SW 1271 (cell line): ENCODE measurements at regions not wholly inside any gene's neighbourhood (a gene's known extent, or its start where the extent isn't known, plus 50 kb on each side); places are given as distances from the start of the nearest gene placed in this dataset.
"Not testable (repeated sequence)": the region's sequence is repeated elsewhere in the genome, so short reads cannot be mapped to it uniquely, and the experiment has no call there.

Source experiments
- DNase-seq, 2 experiments: peaks; one replicate each; lab custom pipeline; 2025; lab: John Stamatoyannopoulos, UW

DNA sequence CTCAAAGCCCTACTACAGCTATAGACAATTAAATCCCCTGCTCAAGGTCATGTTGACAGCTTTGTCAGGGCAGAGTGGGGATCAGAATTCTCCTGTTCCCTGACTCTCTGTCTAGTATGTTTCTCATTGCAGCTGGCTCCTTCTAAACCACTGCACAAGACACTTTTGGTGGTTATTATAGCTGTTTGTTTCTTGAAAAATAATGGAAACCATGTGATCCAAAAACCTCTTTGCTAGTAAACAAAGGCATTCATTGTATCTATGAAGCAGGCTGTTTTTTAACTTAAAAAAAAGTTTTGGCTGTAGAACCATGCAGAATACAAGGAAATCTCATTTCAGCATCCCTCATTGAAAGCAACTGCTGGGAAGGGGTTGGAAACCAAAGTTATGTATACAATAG lies 352.5 kb upstream of the EPHA4 start:
- DNase-seq: no peak

DNA sequence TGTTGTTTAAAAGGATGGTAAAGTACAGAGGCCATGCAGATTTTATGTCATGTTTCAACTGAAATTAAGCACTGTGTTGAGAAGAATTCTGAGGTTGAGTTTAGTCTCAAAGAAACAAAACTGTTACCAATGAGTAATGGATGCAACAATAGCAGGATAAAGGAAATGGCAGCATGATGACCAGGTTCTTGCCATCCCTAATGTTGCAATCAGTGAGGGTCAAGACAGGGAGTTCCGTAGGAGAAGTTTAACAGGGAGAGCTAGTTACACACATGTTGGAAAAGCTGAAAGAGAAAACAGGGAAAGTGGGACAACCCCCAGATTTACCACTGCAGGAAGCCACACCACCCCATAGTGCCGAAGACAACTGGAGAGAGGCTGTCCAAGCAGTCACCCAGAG lies 343.8 kb upstream of the EPHA4 start:
- no peak for DNase-seq

DNA sequence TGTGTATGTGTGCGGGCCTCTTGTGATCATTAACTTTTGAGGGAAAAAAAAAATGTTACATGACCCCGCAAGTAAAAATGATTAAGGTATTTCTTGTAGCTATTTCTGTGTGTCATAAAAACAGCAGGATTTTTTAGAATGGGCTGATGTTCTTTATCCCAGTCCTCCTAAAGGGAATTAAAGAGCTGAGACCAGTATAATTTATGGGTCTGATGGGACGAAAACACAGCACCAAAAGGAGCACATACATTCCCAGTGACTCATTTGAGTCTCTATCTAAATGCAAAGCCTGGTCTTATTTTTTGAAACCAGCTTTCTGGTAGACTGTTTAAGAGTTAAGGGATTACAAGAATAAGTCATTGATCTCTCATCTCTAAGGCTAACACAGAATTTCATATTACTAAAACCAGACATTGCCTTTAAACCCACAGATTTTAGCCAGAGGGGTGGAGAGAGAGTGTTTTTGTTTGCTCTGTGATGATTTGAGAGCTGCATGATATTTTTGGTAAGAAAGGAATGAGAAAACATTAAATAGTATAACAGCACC lies 342.3 kb upstream of the EPHA4 start:
- DNase-seq: no peak

DNA sequence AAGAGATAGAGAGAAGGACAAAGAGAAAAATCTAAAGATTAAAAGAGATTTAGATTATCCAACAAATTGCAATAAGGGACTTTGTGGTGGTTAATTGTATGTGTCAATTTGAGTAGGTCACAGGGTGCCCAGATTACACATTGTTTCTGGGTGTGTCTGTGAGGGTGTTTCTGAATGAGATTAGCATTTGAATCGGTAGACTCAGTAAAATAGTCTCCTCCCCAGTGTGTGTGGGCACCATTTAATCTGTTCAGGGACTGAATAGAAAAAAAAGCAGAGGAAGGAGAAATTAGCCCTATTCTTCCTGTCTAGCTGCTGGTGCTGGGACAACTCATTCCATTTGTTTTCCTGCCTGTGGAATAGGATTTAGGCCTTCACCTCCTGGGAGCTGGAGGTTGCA lies 339.8 kb upstream of the EPHA4 start:
- DNase-seq: no peak

DNA sequence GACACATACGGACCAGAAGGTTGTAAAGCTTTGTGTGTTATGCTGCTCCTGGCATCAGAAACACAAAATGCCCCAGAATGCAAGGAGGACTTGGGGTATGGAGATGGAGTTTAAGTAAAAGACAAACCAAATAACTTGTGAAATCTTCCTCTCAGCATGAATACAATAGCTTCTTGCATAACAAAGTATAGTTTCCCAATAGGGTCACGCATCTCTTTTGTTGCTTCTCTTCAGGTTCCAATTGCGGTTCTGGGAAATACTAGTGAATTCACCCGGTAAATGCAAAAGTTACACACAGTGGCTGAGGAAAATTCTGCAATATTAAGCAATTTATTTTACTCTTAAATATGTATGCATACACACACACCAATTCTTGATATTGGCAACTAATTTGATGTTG lies 339.2 kb upstream of the EPHA4 start:
- DNase-seq: no peak

DNA sequence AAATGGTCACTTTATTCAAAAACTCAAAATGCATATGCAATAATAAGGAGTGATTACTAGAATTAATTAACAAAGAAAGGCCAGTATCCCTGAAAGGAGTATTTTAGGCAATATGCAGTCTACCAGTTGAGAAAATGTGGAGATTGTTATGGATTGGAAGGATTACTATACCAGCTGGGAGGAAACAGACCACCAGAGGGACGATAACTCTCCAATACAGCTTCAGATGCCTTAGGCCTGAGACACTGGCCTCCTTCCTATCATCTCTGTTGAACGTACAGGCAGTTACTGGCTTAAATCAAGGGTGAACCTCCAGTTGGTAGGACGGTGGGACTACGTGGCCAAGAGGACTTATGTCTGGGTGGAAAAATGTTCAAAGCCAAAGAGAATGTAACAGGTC lies 336.4 kb upstream of the EPHA4 start:
- DNase-seq: no peak

DNA sequence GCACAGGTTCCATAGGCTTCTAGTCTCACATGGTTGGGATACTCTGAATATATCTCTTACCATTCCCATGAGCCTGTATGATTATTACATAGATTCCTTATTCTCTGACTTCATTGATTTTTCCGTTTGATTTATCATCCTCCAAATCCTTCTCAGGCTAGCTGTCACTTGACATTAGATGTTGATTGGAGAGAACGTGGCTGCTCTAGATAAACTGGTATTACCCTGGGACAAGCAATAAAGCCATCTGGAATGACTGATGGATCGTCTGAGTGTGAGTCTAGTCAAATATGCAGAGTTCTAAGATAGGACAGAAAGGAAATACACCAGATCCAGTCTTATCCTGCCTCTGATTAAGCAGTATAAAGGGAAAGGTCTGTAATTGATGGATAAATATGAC lies 325.6 kb upstream of the EPHA4 start:
- DNase-seq: no peak

DNA sequence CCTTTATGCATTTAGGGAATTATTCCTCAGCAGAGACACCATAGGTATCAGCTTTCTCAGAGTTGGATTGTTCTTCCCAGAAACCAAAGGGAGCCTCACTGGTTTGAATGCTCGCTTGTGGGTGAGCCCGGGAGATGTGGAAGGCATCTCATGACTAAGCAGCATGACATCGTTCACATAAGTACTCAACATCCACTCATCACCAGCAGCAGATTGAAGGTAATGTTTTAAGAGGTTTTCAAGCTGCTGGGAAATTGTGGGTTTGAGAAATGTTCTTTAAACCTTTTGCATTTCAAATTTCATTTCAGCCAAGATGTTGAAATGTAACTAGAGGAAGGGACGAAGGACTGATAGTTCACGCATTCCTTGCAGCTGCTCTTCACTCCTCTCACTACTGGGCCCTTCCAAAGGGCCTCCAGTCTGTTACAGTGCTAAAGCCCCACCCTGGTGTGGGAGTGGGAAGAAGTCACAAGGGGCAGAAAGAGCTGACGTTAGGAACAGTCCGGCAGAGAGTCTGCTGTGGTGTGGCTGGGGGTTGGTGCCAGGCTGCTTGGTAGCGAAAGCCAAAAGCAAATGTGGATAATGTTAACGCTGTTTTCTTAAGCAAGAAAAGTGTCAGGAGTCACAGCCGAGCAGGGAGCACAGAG lies 324.5 kb upstream of the EPHA4 start:
- DNase-seq: no peak

DNA sequence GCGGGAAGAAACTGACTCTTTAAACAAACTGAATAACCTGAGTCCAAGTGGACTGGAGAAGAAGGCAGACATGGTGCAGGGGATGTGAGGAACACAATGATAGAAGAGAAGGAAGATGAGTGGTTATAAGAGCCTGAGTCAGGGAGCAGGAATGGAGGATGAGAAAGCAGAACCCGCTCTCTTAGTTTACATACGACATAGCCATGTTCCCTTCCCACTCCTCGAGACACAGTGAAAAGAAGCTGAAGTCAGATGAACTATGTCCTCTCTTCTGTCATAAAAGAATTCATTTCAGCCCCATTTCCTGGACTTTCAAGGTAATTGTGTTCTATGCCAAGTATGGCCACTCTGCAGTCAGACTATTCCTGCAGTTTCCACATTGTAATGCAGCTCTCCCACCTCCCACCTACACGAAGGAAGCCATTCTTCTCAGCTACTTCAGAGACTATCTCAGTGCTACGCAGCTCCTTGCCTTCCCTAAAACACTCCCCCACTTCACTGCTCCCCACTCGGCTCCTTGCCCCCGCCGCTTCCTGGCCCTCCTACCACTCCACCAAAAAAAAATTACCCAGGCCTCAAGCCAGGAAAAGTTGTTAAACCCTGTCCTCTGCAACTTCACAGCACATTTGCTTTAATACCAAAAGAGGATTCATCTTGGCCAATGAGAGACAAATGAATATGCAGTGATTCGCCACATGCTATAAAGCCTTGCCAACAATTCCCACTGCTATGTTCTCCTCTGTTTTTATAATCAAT lies 323.4 kb upstream of the EPHA4 start:
- DNase-seq: no peak

DNA sequence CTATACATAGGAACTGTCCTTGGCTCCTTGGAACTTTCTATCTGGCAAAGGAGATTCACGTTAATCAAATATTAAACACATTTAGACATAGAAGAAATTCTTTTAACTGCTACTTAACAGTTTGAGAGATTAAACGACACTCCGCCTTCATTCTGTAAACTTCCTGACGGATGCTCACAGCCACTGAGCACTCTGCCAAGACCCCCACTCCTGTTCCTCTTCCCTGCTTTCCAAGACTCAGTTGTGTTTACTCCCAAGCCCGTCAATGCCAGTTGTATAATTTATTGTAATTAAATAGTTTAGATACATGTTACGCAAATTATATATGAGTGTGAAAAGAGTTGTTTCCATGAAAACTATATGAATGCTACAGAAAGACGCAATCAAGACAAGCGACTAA lies 321.4 kb upstream of the EPHA4 start:
- no peak for DNase-seq

DNA sequence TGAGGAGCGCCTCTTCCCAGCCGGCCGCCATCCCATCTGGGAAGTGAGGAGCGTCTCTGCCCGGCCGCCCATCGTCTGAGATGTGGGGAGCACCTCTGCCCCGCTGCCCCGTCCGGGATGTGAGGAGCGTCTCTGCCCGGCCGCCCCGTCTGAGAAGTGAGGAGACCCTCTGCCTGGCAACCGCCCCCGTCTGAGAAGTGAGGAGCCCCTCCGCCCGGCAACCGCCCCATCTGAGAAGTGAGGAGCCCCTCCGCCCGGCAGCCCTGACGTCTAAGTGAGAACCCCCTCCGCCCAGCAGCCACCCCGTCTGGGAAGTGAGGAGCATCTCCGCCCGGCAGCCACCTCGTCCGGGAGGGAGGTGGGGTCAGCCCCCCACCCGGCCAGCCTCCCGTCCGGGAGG lies 319.9 kb upstream of the EPHA4 start:
- not testable (repeated sequence) for DNase-seq

DNA sequence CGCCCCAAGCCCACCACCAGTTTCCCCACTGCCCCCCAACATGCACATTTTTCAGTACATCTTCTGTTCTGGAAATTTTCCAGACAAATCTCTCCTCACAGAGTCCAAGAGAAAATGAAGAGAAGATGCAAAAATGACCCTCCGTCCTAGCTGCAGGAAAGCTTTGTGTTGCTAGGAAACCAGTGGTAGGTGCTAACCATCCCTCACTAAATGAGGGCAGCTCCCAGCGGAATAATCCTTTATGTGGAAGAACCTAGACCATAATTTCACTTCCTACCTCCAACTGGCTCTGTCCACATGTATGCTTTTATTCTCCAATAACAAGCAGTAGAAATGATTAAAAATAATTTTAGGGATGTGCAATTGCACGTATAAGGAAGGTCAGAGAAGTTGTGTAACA lies 311.9 kb upstream of the EPHA4 start:
- no peak for DNase-seq

DNA sequence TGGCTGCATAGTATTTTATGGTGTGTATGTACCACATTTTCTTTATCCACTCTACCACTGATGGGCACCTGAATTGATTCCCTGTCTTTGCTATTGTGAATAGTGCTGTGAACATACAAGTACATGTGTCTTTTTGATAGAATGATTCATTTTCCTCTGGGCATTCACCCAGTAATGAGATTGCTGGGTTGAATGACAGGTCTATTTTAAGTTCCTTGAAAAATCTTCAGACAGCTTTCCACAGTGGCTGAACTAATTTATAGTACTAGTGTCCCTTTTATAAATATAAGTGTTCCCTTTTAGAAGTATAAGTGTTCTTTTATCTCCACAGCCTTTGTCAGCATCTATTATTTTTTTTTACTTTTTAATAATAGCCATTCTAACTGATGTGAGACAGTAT lies 303.9 kb upstream of the EPHA4 start:
- DNase-seq: no peak

DNA sequence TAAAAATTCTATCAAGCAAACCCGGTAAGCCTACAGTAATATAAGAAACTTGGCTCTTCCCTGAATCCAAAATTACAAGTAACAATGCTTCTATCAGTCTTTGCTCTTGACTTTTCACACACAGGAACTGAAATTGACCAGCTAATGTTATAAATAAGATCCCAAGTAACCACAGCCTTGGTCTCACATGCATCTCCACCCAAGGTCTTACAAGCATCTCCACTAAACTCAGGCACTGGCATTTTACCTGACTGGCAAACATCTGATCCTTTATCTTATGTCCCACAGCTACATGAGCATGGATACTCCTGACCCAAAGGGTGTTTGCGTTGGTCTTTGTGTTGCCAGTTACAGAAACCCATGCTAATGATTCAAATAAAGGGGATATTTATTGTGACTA lies 302.3 kb upstream of the EPHA4 start:
- no peak for DNase-seq

DNA sequence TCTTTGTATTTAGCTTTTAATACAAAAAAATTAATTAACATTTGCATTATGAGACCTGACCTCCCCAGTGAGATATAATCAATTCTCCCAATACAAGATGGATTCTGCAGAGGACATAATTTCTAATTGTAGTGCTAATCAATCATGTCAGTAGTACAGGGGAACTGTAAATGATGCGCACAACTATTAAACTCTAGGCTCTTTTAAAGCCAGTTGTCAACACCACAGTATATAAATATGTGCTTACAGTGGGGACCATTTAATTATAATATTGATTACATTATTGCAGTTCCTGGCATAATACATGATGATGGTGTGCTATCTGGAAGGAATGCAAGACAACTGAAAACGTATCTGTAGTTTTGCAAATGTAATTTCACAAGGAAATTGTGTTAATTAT lies 285.6 kb upstream of the EPHA4 start:
- DNase-seq: no peak

DNA sequence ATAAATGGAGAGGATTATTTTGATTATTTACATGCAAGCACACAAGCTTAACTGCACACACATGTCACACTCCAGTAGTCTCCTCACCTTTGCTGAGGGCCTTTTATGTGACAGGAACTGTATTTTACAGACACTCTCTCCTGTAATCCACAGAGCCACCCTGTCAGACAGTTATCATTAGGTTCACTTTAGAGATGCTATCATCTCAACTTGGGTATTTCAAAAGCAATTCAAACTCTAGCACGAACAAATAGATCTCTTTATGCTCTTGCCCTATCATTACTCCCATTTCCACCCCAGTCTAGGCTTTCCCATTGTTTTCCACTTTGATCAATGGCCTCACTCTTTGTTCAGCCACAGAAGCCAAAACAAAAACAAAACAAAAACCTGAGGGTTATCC lies 281.2 kb upstream of the EPHA4 start:
- no peak for DNase-seq

DNA sequence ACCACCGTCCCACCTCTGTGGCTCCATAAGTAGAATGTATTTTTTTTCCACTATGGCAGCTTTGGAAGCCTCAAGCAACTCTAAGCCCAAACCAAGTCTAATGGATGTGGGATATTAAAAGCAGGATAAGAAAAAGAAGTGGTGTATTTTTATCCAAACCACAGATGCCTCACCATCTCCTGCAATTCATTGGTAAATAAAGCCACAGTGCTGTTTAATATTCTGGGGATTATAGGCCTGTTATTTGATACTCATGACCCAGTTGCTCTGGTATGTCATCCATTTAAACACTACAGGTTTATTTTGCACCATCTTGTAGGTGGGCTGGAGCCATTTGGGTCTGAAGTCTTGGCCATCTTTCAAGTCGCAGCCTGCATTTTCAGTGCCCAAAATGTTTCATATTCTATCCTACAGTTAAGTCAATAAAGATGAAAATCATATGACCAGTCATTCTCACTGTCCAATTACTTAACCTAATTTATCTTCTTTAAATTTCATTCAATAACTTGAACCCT lies 279.5 kb upstream of the EPHA4 start:
- DNase-seq: no peak

DNA sequence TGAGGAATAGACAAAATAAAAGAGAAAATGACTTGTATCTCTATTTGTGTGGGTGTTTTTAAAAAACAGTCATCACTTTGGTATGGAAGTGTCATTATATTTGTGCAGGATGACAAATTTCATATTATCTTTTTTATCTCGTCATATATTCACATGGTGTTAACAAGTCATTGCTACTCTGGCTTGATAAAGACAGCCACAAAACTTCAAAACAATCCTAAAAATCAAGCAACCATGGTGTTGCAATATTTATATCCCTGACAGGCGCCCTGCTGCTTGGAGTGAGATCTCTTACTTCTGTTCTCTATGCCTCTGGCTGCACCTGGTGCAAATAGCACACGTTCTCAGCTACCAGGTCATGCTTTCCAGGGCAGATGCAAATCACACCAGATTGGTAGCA lies 278.0 kb upstream of the EPHA4 start:
- no peak for DNase-seq

DNA sequence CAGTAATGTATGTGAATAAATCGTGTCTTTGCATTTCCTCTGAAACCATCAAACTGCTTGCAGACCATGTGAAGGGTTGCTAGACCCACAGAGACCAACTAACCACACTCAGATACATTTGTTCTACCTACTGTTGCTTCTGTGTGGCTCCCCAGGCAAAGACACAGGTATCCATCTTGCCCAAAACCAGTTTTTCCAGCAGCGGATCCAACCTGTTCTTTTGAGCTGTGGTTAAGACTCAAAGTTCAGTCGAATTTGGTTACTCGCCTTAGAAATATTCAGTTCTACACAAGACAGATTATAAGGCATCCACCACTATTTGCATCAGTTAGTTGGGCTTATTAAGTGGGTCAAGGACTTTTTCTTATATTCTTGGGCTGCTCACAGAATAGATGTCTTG lies 276.2 kb upstream of the EPHA4 start:
- no peak for DNase-seq

DNA sequence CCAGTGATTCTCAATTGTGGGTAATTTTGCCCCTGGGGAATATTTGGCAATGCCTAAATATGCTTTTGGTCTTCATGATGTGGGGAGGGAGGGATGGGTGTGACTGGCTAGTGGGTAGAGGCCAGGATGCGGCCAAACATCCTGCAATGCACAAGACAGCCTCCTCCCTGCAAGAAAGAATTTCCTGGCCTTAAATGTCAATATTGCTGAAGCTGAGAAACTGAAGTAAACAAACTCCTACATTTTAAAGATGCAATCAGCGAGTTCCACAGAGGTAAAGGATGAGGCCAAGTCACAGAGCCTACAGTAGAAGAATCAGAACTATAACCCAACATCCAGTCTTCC lies 272.9 kb upstream of the EPHA4 start:
- DNase-seq: no peak

DNA sequence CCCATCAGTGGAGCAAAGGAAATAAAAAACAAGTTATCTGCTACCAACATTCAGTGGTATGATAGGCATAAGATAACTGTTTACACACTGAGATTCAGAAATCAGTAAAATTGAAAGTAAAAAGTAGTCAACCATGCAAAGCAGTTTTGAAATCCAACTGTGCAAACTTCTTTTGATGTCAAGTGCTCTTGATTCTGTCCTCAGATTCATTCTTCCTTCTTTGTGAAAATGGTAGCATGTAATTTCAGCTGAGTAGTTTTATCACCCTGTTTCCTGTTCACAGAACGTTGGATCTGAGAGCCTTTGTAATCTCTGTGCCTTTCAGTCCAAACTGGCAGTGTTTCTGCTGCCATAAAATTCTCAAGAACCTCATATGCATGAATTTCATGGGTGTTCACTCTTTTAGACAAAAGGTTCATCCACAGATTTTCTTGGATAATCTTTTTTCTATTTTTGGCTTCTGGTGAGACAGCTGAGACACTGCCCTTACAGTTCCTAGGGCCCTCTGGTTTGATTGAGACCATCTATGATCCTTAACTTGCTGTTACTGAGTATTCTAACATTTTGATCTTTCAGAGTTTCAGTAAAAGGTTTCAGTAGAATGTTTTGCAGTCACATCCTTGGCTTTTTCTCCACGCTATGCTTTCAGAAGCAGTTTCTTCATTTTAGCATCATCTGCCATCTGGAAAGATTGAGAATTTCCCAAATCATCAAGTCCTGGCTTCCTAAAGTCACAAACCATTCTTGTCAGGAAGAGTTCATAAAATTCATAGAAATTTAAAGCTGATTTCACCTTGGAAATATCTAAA lies 272.3 kb upstream of the EPHA4 start:
- no peak for DNase-seq

DNA sequence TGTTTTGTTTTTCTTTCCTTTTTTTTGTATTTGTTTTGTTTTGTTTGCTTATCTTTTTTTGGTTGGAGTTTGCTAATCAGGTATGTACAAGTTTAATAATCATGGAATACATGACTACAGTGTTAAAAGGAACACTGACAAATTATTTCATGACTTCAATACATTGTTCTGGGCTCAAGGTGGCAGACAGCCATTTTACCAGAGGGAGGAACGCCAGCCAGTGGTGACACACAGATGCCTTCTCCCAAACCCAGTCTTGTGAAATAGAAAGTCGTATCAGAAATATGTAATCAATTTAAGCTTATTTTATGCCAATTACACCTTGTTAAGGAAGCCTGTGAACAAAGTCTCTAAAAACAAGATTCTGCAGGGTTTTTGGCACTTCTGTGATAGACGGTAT lies 264.0 kb upstream of the EPHA4 start:
- no peak for DNase-seq

DNA sequence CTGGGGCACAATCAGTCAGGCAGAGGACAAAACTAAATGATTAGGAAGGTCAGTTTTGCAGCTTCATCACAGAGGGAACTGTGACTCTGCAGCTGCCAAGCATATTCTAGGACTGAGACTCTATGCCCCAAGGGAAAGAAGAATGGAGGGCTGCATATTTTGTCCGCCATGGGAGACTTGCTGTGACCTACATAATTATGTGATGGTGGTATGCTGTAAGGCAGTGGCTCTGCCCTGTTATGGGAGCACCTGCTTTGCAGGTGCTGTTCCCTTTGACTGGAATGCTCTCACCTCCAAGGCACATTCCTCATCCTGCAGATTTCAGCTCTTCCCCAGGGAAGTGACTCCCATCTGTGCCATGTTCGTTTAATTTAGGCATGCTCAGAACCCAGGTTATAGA lies 261.9 kb upstream of the EPHA4 start:
- DNase-seq: no peak
